HG03565 (cell line): ENCODE measurements at regions not wholly inside any gene's neighbourhood (a gene's known extent, or its start where the extent isn't known, plus 50 kb on each side); places are given as distances from the start of the nearest gene placed in this dataset.
"Not testable (repeated sequence)": the region's sequence is repeated elsewhere in the genome, so short reads cannot be mapped to it uniquely, and the experiment has no call there.

Source experiments
- ATAC-seq: cut with Tn5 transposase; IDR thresholded peaks from one replicate; pipeline ENCODE4 v1.9.1; 2021; ENCODE audit warnings: mild to moderate bottlenecking, moderate library complexity; ENCODE audit not compliant: unreplicated experiment

- no peak for ATAC-seq
These were observed 1321.1 kb upstream of the GJE1 start for GRCh38 chr6:140811642-140812041.

DNA sequence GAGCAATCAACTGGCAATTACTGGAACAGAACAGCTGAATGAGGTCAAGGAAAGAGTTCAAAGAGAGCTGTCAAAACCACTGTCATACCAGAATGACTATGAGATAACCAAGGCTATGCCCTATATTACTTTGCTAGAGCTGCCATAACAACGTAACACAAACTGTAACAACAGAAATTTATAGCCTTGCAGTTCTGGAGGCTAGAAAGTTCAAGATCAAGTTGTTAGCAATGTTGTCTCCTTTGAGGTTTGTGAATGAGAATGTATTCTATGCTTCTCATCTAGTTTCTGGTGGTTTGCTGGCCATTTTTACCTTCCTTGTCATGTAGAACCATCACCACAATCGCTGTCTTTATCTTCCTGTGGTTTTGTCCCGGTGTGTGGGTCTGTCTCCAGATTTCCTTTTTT is 1323.0 kb upstream of the GJE1 start:
- peak; percentile 98 for ATAC-seq

DNA sequence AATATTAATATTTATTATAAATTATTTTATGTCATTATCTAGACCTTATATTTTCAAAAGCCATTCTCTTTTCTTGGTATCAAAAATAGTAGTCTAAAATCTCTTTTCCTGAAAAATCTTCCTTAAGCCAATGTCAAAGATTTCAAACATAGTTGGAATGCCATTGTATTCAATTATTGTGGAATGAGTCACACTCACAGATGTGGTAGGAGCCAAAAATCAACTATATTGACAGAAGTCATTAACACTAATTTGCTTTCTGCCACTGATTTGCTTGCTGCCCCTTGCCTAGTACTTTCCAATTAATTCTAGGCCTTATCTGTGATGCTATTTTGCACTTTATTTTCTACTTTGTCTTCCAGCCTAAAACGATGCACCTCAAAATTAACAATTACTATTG is 1326.3 kb upstream of the GJE1 start:
- no peak for ATAC-seq

GRCh38 chr6:140794544-140794943 is 1338.2 kb upstream of the GJE1 start:
- no peak for ATAC-seq

GRCh38 chr6:140790109-140790508 is 1342.6 kb upstream of the GJE1 start:
- no peak for ATAC-seq

DNA sequence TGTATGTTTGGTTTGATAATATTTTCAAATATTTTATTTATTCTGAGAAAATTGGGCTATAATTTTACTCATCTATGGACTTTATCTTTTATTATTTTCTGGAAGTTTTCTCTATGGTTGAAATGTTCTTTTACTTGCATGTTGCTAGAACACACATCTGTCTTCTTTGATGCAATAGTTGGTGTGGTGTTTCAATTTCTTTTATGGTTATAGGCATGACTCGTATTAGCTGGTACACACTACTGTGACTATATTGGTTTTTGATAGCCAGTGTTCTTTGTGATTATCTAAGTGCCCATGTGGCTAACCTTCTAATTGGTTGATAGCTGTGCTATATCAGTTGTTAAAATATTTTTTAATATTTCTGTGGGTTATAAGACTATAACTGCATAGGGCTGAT is 1343.3 kb upstream of the GJE1 start:
- no peak for ATAC-seq

GRCh38 chr6:140785926-140786325 is 1346.8 kb upstream of the GJE1 start:
- ATAC-seq = no peak

DNA sequence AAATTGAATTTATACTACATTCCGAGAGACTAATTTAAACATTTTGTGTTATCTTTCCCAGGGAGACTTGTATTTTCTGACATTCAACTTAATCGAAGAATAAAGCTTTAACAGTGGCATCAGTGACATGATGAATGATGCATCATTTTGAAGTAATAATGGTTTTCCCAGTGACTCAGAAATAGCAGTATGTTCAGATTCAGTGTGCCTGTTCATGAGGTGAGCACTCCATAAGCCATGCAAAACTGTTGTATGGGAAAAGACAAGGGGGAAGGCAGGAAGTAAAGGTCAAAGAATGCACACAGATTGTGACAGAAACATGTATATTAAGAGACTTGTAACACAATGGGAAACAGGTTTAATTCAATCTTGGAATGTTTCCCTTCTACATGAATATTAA is 1348.2 kb upstream of the GJE1 start:
- ATAC-seq = no peak

DNA sequence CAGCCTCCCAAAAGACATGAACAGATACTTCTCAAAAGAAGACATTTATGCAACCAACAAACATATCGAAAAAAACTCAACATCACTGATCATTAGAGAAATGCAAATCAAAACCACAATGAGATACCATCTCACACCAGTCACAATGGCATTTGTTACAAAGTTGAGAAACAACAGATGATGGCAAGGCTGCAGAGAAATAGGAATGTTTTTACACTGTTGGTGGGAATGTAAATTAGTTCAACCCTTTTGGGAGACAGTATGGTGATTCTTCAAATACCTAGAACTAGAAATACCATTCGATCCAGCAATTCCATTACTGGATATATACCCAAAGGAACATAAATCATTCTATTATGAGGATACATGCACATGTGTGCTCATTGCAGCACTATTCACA is 1349.2 kb upstream of the GJE1 start:
- ATAC-seq = not testable (repeated sequence)

- no peak for ATAC-seq
These were observed 1349.8 kb upstream of the GJE1 start for GRCh38 chr6:140782941-140783340.

- no peak for ATAC-seq
These were observed 1352.6 kb upstream of the GJE1 start for GRCh38 chr6:140779991-140780596.

DNA sequence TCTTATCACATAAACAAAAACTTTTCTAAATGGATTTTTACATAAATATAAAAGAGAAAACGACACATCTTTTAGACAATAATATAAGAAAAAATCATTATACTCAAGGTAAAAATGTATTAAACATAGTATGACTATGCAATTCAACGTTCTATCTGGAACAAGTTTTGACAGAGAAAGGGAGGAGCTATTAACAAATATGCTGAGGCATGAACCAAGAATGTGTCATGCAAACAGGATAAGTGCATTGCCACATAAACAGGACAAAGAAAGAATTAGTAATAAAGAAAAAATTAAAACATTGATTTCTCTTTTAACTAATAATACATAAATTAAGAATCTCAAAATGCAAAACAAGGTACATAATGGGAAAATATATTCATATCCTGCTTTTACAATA is 1353.4 kb upstream of the GJE1 start:
- no peak for ATAC-seq

DNA sequence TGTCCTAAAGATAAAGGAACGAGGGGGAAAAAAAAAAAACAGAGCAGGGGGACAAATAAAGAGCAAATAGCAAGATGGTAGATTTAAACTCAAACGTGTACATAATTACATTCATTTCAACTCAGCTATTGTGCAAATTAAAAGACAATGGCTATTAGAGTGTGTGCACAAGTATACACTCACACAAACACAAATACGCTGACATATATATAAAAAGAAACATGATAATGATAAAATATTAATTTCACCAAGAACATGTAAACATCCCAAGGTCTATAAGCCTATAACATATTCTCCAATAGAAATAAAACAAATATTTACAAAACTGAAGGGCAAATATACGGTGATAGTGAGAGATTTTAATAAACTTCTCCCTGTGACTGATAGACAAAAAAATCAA is 1354.9 kb upstream of the GJE1 start:
- ATAC-seq = no peak

DNA sequence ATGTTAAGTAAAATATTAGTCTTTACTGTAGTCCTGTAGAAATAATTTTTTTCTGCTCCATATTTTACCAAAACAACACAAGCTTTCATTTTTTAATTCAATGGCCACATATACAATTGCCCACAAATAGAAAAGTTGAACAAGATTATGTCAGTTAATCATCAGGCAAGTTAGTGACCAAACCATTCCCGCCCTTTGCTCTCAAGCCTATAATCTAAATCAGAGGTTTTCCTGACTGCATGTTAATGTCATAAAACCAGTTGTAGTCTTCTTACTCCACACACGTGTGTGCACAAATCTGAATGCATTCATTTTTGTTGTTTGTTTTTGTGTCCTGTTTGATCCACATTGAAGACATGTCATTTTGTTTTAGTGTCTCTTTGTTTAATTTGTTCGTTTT is 1357.7 kb upstream of the GJE1 start:
- no peak for ATAC-seq

GRCh38 chr6:140774080-140774505 is 1358.6 kb upstream of the GJE1 start:
- ATAC-seq = peak; percentile 100

GRCh38 chr6:140773276-140773675 is 1359.4 kb upstream of the GJE1 start:
- no peak for ATAC-seq

DNA sequence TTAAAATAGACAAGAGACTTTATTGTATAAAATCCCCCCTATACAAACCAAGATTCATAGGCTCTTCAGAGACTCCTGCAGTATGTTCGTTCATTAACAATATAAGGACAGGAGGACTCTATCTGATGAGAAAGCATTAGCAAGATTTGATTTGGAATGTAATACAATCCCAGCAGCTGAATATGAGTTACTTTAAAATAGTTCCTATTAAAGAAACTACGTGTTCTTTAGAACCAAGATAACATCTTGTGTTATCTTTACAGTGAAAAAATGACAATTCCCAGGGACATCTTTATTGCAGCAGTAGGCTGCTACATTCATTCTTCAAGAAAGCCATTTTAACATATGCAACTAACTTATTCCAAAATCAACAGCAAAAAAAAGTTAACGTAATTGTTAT is 1360.1 kb upstream of the GJE1 start:
- ATAC-seq = no peak

DNA sequence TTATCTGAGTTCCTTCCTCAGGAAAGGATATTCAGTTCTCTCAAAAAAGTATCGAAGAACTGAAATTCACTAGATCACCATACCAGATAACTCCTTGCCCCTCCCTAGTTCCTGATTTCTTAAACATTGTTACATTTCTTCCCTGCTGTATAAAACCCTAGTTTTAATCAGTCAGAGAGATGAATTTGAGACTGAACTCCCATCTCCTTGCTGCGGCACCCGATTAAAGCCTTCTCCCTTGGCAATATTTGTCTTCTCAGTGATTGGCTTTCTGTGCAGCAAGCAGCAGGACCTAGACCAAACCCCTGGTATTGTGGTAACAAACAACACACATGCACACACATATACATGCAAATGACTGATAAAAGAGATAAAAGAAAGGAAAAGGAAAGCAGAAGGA is 1364.6 kb upstream of the GJE1 start:
- no peak for ATAC-seq

- no peak for ATAC-seq
These were observed 1365.7 kb upstream of the GJE1 start for GRCh38 chr6:140766999-140767398.

DNA sequence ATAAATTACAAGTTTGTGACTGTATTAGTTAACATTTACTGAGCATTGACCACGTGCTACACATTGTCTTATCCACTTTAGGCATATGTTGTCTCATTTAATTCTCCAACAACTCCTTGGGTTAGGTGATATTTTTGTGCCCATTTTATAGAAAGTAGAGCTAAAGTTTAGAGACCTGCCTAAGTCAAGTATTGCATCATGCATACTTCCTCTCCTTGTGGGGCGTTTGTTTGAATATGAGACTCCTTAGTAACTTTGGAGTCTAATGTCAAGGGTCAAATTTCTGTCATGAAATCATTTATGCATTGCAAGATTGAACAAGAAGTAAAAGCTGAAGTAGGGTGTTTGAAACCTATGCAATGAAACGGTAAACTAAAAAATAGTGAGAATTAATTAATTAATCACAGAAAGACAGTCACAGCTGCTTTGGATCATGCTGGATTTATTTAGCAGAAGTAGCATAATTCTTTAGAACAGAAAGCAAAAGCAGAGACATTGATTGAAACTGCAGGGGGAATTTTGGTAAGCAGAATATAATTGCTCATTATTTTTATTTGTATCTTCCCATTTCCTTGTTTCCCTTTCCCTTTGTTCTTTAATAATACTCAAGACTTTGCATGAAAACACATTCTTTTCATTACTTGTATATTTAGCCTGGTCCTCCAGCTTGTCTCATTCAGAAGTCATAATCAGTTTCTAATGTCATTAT is 1374.4 kb upstream of the GJE1 start:
- ATAC-seq = no peak

- no peak for ATAC-seq
These were observed 1377.8 kb upstream of the CITED2 start for GRCh38 chr6:140752234-140752633.

DNA sequence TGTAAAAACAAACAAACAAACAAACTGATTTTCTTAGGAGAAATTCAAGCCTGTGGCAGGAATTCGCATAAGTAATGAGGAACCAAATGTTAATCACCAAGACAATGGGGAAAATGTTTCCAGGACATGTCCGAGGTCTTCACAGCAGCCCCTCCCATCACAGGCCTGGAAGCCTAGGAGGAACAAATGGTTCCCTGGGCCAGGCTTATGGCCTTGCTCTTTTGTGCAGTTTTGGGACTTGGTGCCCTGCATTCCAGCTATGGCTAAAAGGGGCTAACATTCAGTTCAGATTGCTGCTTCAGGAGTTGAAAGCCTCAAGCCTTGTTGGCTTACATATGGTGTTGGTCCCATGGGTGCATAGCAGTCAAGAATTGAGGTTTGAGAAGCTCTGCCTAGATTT is 1372.7 kb upstream of the CITED2 start:
- ATAC-seq = no peak
